ENCODE measurements at regions not wholly inside any gene's neighbourhood (a gene's known extent, or its start where the extent isn't known, plus 50 kb on each side); places are given as distances from the start of the nearest gene placed in this dataset.

DNA sequence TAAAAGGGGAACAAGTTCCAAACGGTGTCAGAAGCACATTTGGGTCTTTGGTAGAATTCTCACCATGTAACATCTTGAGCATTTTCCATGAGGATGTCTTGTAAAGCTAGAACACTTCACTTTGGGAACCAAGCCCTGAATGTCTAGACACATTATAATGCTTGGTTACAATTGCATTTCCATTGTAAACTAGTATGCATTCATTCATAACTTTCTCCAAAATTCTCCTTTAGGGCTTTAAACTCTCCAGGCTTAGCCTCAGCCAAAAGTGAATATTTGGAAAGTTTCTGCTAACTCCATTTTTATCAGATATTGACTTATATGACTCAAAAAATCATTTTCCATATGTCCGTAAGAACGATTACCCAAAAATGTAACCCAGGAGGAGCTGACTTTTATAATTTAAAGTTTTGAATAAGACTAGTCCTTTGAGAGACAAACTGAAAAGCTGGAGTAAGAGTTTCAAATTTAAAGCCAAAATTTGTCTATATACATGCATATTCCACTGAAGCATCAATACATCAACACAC is 1170.4 kb downstream of the EFNB2 start:
- Histone ChIP-seq H3K27me3 (no peaks in the 10 kb centered on the region), H3K9me3 (no peaks in the 10 kb centered on the region), H3K36me3 (no peaks in the 10 kb centered on the region), H3K27ac (no peak overlapping the region), H3K4me3 (no peak overlapping the region), H3K4me1 (no peaks in the 10 kb centered on the region)
- TF ChIP-seq, protein P1, sequence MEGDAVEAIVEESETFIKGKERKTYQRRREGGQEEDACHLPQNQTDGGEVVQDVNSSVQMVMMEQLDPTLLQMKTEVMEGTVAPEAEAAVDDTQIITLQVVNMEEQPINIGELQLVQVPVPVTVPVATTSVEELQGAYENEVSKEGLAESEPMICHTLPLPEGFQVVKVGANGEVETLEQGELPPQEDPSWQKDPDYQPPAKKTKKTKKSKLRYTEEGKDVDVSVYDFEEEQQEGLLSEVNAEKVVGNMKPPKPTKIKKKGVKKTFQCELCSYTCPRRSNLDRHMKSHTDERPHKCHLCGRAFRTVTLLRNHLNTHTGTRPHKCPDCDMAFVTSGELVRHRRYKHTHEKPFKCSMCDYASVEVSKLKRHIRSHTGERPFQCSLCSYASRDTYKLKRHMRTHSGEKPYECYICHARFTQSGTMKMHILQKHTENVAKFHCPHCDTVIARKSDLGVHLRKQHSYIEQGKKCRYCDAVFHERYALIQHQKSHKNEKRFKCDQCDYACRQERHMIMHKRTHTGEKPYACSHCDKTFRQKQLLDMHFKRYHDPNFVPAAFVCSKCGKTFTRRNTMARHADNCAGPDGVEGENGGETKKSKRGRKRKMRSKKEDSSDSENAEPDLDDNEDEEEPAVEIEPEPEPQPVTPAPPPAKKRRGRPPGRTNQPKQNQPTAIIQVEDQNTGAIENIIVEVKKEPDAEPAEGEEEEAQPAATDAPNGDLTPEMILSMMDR (IDR thresholded peaks at IDR 0.05): no peak
- intact Hi-C loops (cut with DNase I; ENCODE audit: low total_unique reads): no loop called here
- DNase-seq (ENCODE audit: low spot score in 2 of 2): no peak

DNA sequence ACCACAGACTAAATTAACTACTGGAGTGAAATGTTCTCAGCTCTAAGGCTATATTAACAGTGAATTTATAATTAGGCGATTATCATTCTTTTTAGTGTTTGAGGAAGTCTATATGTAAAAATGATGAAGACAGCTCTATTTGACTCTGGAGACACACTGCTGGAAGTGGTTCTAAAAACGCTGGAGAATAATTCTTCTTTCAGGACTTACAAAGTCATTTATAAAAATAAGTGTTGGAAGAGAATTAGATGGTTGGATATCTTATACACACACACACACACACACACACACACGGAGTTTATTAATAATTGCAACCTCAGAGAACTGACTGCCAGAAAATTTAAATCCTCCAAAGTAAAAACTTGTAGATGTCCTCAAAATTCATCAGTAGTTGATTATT is 1171.3 kb downstream of the EFNB2 start:
- H3K27me3 ChIP-seq: no peaks in the 10 kb centered on the region
- H3K9me3 ChIP-seq: no peaks in the 10 kb centered on the region
- H3K36me3 ChIP-seq: no peaks in the 10 kb centered on the region
- TF ChIP-seq POLR2AphosphoS5 (IDR thresholded peaks at IDR 0.05) (no peak), POLR2A (IDR thresholded peaks at IDR 0.05) (no peak)
- TF ChIP-seq, protein P1 (IDR thresholded peaks at IDR 0.05): no peak
- no peak overlapping the region for H3K4me3 ChIP-seq
- no peak for DNase-seq (ENCODE audit: low spot score in 2 of 2)
- H3K4me1 ChIP-seq: no peaks in the 10 kb centered on the region
- no peak overlapping the region for H3K27ac ChIP-seq
- intact Hi-C loops (cut with DNase I; ENCODE audit: low total_unique reads): no loop called here

DNA sequence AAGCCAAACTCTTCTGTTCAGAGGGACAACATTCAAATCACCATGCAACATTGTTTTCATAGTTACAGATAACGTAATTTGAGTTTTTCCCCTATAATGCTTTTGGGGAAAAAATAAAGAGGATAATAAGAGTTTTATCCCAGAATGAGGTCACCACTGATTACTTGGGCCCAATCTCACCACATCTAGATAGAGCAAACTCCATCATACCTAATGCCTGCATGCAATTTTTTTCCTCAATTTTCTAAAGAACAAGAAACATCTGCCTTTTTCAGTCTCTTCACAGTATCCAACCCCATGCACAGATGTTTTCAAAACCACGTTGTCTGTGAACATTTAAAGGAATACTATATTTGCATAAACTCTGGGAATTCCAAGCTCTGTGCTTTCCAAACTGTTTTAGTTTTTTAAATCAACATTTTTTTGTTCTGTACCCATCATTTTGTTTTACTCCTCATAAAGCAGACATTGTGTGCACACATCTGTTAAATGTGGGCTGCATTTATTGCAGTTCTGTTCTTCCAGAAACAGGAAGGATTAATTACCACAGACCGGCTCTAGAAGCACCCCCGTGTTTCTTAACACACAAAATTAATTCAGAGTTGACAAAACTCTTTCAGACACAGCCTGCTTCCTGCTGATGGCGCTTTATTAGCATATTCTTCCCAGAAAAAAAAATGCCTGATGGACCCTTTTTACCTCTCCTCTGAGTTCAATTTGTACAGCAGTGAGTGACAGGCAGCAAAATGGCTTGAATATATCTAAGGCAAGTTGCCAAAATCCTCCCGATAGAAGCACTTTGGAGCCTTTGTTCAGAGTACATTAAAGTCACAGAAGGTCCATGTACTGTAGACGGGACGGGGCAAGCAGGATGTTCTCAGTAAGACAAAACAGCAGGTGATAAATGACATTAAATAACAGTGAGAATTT is 1171.9 kb downstream of the EFNB2 start:
- Histone ChIP-seq H3K9me3 (no peaks in the 10 kb centered on the region), H3K27ac (no peak overlapping the region), H3K4me1 (no peaks in the 10 kb centered on the region), H3K27me3 (no peaks in the 10 kb centered on the region), H3K4me3 (no peak overlapping the region), H3K36me3 (no peaks in the 10 kb centered on the region)
- DNase-seq (ENCODE audit: low spot score in 2 of 2): no peak
- no peak for TF ChIP-seq POLR2A (IDR thresholded peaks at IDR 0.05)
- TF ChIP-seq POLR2AphosphoS5 (IDR thresholded peaks at IDR 0.05): no peak
- TF ChIP-seq, protein P1 (IDR thresholded peaks at IDR 0.05): no peak
- intact Hi-C loops (cut with DNase I; ENCODE audit: low total_unique reads): no loop called here

DNA sequence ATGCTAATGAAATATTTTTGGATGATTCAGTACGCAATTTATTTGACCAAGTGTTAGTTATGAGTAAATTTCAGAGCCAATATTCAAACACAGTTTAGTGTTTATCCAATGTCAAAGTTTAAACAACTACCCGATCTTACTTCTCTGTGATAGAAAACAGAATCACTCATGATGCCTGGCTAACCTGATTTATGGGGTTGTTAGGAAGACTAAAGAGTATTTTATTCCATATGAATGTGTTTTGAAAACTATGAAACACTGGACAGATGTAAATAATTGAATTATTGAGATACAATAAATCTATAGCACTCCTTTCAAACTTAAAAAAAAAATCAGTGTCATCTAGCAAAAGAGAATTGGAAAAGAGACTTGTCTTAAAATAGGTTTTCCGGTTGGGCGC is 1181.8 kb downstream of the EFNB2 start:
- H3K4me1 ChIP-seq: no peaks in the 10 kb centered on the region
- no peak for TF ChIP-seq POLR2AphosphoS5 (IDR thresholded peaks at IDR 0.05)
- H3K36me3 ChIP-seq: no peaks in the 10 kb centered on the region
- no peaks in the 10 kb centered on the region for H3K9me3 ChIP-seq
- no peaks in the 10 kb centered on the region for H3K27me3 ChIP-seq
- intact Hi-C loops (cut with DNase I; ENCODE audit: low total_unique reads): no loop called here
- H3K27ac ChIP-seq: no peak overlapping the region
- DNase-seq (ENCODE audit: low spot score in 2 of 2): no peak
- H3K4me3 ChIP-seq: no peak overlapping the region

DNA sequence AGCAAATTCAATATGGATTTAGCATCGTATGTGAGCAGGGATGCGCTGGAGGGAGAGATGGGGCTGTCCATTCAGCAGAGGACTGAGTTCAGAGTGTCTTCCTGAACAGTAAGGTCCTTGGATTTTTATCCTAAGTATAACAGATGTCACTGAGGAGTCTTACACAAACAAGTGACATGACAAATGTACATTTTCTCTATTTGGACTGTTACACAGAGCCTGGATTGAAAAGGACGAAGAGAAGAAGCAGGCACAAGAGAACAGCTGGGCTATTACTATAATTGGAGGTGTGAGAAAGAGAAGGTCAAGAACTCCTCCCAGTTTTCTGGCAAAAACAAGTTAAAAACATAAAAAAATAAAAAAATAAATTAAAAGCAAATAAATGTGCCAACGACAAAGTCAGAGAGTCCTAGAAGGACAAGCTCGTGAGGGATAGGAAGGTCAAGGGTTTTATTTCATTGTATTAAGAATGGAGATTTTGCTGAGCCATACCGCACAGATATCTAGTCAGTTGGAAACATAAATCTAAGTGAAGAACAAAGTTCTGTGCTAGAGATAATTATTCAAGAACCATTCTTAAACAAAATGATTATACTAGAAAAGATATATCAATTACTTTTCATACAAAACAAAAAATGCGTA is 1186.3 kb downstream of the EFNB2 start:
- Histone ChIP-seq H3K4me3 (no peak overlapping the region), H3K9me3 (no peaks in the 10 kb centered on the region), H3K27ac (no peak overlapping the region), H3K36me3 (no peaks in the 10 kb centered on the region), H3K27me3 (no peaks in the 10 kb centered on the region), H3K4me1 (no peaks in the 10 kb centered on the region)
- DNase-seq (ENCODE audit: low spot score in 2 of 2): no peak
- TF ChIP-seq POLR2A (IDR thresholded peaks at IDR 0.05) (no peak), POLR2AphosphoS5 (IDR thresholded peaks at IDR 0.05) (no peak)
- TF ChIP-seq, protein P1 (IDR thresholded peaks at IDR 0.05): no peak
- intact Hi-C loops (cut with DNase I; ENCODE audit: low total_unique reads): loop anchor here (5.0 kb wide), 1 partner anchor 98 kb away; no protein-coding TSS in a partner anchor

Data from breast epithelium (tissue), 4 donors.